ENCODE measurements at regions not wholly inside any gene's neighbourhood (a gene's known extent, or its start where the extent isn't known, plus 50 kb on each side); places are given as distances from the start of the nearest gene placed in this dataset.
"Not testable (repeated sequence)": the region's sequence is repeated elsewhere in the genome, so short reads cannot be mapped to it uniquely, and the experiment has no call there.

GRCh38 chr3:137709011-137709601, 55.0 kb upstream of the SOX14 start:
- H3K4me3 ChIP-seq (replicated peaks; ENCODE audit: low read depth, low read length), result no peak overlapping the region
- no peak for DNase-seq (ENCODE audit: low read depth)
- no peak for TF ChIP-seq CTCF (IDR thresholded peaks at IDR 0.05; ENCODE audit: low read length, missing control alignments)

DNA sequence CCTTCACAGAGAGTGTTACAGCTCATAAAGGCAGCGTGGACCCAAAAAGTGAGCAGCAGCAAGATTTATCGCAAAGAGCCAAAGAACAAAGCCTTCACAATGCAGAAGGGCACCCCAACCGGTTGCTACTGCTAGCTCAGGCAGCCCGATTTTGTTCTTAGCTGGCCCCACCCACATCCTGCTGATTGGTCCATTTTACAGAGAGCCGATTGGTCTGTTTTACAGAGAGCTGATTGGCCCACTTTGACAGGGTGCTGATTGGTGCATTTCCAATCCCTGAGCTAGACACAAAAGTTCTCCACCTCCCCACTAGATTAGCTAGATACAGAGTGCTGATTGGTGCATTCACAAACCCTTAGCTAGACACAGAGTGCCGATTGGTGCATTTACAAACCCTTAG, 50.1 kb upstream of the SOX14 start:
- not testable (repeated sequence) for DNase-seq (ENCODE audit: low read depth); H3K4me3 ChIP-seq (replicated peaks; ENCODE audit: low read depth, low read length)
